Forelimb muscle (tissue), 1 donor: ENCODE measurements at regions not wholly inside any gene's neighbourhood (a gene's known extent, or its start where the extent isn't known, plus 50 kb on each side); places are given as distances from the start of the nearest gene placed in this dataset.
A peak's percentile ranks its signal among the peaks of the same experiment; 100 is the strongest.

Experiments used
- DNase-seq: peaks from one replicate; pipeline ENCODE4 v3.0.0-alpha.2; 2013; ENCODE audit warnings: low read depth

DNA sequence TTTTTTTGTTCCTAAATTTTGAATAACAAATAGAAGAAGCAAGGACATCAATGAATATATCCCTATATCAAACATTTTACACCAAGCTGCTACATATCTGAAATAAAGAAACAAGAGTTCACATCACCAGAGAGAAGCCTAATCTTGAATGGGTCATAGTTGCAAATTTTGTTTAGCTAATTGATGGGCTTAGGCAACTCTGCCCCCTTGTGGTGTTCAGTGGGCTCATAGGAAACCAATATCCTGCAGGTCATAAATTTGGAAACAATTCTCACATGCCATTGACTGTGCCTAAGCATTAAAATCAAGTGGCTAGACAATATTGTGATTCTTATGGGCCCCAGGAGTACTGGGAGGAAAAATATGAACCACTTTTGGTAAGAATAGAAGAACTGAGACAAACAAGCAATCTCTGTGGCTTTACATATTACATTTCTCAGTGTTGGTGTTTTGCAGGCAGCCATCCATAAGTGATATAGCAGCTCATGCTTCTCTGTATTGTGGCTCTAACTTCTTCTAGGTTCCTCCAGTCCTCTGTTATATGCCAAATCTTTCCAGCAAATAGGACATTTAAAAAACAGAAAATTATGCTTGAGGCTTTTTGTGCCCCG is 1262.8 kb upstream of the PRMT6 start:
- peak; percentile 1 for DNase-seq

DNA sequence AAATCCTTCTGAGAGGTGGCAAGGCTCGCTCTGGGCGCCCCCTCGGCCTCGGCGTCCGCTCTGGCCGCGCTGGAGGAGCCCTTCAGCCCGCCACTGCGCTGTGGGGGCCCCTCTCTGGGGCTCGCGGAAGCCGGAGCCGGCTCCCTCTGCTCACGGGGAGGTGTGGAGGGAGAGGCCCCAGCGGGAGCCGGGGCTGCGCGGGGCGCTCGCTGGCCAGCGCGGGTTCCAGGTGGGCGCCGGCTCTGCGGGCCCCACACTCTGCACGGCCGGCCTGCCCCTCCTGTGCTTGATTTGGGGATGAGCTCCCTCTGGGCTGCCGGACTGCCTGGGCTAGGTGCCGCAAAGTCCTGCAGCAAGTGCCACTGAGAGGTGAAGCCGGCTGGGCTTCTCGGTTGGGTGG is 1260.7 kb upstream of the PRMT6 start:
- no peak for DNase-seq

DNA sequence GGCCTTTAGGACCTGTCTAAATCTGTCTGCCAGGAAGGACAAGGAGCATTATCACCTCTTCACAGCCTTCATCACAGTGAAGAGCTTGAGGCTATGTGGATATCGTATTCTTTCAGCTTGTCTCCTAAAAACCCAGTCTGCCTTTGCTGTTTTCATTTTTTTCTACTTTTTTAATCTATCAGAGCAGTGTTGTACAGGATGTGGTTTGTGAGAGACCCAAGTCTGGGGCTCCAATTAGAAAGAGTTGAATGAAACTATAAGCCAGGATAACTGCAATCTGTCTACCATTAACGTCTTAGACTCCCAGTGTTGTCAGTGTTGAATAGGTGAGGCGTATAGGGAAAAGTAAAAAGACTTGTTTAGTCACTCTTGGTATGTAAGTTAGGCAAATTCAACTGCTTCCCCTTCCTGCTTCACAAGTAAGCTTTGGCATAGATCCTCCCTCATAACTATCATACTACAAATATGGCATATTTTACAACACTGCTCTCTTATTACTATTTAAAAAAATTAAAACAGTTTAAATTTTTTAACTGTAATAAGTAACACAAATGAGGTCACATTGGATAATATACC is 1225.8 kb upstream of the PRMT6 start:
- DNase-seq = no peak

DNA sequence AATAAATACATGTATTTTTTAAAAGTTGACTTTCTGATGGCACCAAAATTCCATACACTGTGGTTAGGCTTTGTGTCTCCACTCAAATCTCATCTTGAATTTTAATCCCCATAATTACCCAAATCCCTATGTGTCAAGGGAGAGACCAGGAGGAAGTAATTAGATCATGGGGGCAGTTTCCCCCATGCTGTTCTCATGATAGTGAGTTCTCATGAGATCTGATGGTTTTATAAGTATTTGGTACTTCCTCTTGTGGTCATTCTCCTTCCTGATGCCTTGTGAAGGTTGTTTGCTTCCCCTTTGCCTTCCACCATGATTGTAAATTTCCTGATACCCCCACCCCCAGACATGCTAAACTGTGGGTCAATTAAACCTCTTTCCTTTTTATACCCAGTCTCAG is 1218.4 kb upstream of the PRMT6 start:
- DNase-seq = no peak

DNA sequence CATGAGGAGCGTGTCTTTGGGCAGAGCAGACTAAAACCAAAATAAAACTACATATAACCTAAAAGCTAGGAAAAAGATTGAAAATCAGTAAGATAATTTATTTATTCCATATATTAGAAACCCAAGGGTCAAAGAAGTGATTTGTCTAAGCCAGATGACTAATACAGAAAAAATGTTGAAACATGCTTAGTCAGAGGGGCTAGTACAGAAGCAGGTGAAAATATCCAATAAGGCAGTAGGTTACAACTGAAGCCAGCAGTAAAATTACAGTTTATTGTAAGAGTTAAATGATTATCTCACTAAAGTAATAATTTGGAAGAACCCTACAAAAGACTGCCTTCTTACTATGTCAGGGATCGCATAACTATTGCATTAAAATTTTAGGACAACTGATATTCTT is 1190.9 kb upstream of the PRMT6 start:
- no peak for DNase-seq

DNA sequence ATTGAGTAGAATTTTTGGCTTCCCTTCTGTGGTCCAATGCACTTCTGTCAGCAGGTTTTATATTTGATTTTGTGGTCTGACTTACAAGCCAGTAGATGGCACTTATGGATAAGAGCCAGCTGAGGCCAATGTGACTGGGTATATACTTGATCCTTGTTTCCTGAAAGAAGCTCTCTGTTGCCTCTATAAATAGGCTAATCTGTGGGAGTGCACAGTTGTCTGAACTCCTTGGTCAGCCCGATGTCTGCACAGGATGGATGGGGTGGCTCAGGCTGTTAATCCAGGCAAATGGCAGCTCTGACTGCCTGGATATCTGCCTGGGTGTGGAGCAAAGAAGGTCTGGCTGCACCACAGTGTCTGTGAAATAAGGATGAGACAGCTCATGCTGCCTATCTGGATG is 1183.7 kb upstream of the PRMT6 start:
- DNase-seq = no peak

DNA sequence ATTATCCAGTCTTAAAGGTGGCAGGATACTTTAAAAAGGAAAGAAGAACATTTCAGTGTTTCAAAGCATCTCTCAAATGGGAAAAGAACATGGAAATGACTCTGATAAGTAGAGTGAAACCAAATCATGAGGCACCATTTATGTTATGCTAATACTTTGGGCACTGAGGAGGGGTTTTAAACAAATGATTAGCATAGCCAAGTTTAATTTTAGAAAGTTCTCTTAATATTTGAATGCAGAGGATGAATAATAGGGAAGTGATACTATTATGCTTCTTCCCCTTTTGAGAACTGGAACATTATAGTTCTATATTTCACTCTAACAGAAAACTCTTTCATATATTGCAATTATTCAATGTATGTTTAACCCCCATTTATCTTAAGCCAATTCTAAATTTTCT is 1181.9 kb upstream of the PRMT6 start:
- DNase-seq = no peak

DNA sequence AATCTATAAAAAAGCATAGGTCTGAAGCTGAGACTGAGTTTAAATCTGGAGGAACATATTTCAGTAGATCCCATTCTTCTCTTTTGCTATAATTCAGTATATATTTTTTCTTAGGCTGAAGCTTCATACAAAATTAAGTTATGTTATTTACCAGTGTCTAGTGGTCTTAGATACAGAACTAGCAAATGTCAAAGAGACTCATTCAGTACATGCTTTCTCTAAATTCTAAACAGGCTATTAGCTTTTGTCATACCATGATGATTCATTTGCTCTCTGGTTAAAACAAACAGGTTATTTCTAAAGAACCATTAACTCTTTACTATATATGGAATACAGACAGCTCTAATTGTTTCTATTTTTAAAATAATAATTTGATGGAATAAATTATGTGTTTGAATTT is 1170.2 kb upstream of the PRMT6 start:
- DNase-seq = no peak

DNA sequence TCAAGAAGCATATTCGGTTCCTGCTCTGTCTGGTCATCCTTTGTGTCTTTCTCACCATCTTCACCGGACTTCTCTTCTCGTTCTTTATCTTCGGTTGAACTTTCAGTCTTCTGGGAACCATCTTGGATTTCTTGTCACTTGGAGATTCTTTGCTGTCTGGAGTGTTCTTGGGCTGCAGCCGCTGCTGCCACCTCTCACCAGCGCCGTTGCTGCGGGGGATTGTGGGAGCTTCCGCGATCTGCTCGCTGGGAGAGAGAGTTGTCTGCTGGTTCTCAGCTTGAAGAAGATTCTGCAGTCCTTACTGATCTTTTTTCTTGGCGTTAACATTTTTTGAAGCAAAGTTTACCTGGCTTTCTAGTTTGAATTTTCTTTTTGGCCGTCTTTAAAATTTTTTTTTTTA is 1165.2 kb upstream of the PRMT6 start:
- DNase-seq = no peak

DNA sequence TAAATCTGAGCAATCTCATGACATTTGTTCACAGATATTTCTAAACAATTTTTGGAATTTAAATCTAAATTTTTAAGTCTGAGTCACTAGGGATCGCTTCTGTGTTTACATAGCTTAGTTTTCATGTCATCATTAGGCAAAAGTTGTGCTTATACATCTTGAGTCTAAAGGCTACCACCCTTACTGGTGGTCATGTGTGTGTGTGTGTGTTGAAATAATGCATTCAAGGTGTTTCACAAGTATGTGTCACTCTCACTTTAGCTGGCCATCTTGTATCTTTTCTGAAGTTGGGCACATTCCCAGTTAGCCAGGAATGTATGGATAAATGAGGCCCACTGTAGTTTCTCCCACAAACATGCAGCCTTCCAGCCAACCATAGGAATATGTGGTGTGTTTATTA is 1162.5 kb upstream of the PRMT6 start:
- DNase-seq = no peak

DNA sequence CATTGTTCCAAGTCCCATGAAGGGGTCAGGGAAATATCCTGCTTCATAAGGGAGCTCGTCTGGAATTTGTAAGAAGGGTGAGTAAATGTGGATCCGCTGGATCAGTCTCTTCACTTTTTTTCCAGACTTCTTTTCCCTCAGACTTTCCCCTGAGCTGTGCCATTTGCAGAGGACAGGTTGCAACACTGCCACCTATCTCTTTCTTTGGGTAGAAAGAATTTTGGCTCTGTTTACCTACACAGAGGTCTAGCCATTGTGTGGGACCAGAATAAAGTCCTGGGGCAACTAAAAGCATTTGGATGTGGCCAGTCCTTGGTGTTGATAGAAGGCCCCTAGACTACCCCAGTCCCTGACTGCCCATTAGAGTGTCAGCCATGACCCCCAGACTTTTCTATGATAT is 1146.7 kb upstream of the PRMT6 start:
- DNase-seq = no peak

DNA sequence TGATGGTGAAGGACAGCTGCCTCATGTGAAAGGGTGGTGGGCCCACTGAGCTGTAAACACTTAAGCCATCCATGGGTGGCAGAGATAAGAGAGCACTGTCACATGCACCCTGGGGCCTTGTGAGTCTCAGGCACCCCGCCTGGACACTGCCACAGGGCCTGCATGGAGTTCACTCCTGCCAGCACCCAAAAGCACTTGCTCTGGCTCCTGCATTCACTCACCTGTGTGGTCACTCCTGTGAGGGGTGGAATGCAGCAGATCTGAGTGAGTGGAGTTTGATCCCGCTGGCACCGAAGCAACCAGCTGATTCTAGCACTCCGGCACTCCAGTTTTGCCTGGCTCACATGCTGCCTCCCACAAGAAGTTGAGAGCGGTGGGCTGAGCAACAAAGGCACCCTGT is 1142.1 kb upstream of the PRMT6 start:
- DNase-seq = no peak

DNA sequence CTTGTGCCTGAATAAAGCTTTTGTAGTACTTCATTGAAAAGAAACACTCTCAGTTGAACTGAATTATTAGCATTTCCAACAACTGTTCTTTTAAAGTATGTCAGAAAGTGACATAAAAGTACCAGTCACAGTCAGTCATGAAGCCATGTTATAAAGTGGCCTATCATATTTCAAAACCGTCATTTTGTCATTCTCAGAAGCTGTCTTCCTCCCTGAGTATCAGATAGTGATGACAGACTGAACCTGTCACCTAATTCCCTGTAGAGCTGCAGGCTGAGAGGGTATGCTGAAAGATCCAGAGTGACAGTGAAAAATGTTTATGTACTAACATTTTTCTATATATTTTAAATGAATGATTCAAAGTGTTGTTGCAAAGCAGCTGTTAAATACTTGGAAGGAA is 1121.7 kb upstream of the PRMT6 start:
- no peak for DNase-seq

DNA sequence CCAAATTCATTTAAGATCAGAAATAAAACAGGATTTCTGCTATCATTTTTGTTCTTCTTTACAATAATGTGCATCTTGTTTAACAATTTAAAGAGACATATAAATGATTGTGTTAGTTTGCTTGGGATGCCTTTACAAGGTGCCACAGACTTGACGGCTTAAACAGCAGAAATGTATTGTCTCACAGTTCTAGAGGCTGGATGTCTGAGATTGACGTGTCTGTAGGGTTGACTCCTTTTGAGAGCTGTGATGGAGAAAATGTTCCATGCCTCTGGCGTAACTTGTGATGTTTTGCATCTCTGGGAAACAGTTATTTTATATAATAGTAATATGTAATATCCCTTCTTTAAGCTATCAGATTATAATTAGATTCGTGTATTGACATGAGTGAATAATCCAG is 1091.6 kb upstream of the PRMT6 start:
- DNase-seq = no peak

DNA sequence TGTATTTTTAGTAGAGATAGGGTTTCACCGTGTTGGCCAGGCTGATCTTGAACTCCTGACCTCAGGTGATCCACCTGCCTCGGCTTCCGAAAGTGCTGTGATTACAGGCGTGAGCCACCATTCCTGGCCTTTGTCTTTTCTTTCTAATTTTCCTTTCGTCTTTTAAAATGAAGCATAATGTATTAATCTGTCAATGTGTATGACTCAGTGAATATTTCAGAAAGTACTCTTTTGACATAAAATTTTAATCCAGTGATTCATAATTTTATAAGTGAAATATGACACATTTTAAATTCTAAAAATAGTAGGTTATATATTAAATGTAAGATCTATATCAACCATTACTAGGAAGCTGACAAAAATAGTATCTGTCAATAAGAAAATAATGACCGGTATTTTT is 1059.0 kb upstream of the PRMT6 start:
- no peak for DNase-seq

DNA sequence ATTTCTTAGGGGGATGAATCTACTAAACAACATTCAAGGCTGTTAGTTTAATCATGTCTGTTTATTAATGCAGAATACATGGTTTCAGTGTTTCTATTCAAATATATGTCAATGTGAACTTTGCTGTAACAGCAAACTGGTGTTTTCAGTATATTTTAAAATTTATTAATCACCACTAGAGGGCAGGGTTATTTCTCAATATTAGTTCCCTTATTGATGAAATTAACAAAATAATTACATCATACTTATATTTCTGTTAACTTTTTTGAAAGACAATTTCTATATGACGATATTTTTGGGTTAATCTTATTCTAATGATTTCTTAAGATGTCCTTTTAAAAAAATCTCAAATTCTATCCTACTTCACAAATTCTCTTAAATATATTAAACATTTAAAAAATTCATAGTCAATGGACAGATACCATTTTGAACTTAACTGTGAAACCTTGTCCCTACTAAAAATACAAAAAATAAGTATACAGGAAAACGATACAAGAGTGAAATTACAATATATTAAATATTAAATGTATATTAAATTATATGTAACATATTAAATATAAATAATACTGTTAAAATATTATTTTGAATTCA is 1034.1 kb upstream of the PRMT6 start:
- DNase-seq = no peak

DNA sequence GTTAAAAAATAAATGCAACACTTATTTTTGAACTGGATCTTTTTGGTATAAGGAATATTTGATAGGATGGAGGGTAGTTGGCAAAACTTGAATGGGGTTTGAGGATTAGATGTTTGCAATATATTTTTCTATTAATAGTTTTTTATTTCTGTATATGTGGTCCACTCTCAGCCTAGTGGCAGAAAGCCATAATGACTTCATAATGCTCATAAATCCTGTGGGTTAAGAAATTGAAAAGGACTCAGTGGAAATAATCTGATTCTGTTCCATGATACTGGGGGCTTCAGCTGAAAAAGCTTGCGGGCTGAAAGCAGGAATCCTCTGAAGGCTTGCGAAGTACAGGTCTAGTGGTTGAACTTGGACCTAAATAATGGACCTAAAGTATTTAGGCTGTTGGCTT is 1028.6 kb upstream of the PRMT6 start:
- no peak for DNase-seq

DNA sequence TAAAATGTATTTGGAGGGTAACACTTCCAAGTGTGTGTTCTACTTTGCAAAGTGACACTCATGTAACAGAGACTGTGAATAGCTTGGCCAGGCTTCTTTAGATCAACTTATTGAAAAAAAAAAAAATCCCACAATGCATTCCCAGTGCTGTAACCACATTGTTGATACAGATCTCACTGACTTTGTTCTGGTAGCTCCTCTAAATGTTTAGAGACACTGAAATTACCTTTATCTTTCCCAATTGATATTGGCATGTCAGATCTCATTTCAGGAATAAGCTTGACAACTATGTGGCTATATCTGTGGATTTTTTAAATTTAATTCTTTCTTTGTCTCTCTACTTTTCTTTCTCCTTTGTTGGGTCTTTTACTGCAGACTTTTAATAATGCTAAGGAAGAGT is 1018.9 kb upstream of the PRMT6 start:
- DNase-seq = no peak

DNA sequence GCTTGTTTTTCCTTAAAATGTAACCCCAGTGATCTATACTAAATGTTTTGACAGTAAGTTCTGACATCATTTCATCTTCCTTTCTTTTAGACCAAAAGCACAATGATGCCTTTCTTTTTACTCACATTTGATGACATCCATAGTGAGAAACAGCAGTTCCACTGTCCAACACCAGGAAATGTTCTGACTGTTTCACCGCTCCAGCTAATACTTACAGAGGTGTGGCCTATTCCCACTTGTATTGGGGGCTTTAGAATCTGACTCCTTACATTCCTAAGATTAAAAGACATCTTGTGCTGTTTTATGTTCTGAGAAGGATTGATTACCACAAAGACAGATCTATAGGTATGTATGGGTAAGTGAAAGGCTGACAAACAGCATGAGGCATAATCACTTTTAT is 1018.2 kb upstream of the PRMT6 start:
- no peak for DNase-seq

DNA sequence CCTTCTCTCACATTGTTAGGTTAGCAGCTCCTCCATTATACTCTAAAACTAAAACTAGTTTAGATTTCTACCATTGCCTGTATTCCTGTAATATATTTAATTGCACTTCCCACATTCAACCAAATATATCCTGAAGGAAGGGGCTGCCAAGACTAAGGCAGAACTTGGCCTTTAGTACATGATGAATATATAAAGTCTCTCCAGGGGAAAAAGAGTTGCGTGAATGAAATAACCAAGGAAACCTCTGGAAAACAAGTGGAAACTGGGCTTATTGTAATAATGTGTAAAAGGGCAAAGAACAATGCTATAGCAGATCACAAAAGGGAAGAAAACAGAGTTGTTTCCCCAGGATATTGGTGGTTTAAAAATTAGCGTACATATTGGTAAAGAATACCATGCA is 1012.5 kb upstream of the PRMT6 start:
- DNase-seq = no peak

DNA sequence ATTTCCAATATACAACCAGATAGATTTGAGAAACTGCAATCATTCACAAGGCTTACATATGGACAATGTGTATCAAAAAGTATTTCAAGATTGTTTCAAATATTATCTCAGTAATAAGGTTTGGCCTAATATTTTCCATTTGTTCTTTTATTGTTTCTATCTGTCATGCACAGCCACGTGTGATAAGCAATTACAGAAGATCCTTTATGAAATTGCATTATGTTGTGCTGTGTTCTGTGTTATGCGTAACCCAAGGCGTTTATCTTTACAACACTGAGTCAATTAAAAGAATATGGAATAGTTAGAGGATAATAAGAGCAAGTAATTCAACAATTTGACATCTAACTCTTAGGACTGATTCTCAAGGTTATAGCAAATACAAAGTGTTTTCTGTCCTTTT is 1009.3 kb upstream of the PRMT6 start:
- no peak for DNase-seq

DNA sequence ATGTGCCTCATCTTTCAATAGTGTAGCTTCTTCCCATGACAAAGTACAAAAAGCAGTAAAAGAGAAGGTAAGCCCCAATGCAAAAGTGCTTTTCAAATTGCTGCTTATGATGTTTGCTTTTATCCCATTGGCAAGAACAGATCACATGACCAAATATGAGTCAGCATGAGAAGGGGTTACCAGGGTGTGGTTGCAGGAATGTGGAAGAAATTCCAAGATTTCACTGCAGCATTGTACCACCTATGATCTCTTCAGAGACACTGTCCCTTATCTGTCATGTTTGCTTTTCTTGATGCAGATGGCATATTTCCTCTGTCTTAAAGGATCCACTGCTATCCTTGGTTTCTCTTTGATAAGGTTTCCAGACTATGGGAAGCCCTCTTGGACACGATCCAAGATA is 1006.9 kb upstream of the PRMT6 start:
- DNase-seq = no peak

DNA sequence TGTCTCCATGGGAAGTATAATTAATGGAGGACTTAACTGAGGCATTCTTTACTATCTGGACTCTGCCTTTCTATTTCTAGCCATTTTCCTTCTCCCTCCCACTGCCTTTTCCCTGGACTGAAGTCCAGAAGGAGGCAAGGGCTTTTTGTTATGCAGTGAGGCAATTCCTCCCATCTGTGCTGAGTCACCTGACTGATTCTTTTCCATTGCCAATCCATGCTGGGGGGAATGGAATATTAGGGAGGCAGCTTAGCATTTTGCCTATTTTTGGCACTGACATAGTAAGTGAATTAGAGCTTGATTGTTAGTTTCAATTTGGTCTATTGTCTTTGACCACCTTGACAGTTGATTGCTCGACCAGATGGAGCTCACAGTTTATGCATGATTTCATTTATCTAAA is 1000.6 kb upstream of the PRMT6 start:
- no peak for DNase-seq
